ENCODE measurements at regions not wholly inside any gene's neighbourhood (a gene's known extent, or its start where the extent isn't known, plus 50 kb on each side); places are given as distances from the start of the nearest gene placed in this dataset.

DNA sequence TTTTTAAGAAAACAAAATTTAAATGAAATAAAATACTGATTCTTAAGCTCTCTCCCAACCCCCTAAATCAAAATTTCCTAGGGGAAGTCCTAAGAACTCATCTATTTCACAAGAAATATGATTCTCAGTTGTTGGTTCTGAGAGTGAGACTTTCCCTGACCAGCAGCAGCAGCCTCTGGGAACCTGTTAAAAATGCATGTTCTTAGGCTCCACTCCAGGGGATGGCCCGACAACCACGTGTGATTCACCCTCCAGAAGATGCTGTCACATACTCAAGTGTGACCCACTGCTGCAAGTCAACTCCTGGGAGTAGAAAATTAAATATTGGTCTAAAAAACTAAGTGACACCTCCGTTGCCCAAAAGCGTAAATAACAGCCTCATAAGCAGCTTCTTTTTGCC is 343.2 kb upstream of the NR2F2 start:
- no peaks in the 10 kb centered on the region for H3K36me3 Mint-ChIP-seq
- peaks cover 14% of the 10 kb centered on the region for H3K27me3 Mint-ChIP-seq
- H3K9me3 Mint-ChIP-seq, result no peaks in the 10 kb centered on the region
- peaks cover 6% of the 10 kb centered on the region for H3K4me1 Mint-ChIP-seq
- H3K4me3 Mint-ChIP-seq, result no peak overlapping the region
- H3K27ac Mint-ChIP-seq, result no peak overlapping the region

DNA sequence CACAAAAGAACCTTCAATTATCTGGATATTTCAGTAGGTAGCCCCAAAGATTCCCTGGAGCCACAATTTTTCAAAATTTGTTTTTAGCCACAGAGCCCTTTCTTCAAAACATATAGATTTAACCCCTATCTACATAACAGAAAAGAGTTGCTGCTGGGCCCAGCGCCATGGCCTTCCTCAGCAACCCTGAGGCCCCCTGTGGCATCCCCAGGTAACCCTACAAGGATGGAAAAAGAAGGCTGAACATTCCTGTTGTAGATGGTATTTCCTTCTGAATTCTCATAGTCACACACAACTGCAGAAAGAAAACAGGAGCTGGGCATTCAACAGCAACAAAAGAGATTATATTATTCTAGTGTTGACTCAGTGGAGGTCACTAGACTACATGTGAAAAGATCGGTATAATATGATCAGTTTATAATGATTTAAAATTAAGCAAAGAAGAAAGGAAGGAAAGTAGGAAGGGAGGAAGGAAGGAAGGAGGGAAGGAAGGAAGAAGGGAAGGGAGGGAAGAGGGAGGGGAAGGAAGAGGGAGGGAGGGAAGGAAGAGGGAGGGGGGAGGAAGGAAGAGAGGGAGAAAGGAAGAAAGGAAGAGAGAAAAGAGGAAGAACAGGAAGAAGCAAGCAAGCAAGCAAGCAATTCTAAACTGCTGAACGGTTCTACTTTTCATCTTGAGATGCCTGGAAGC is 342.5 kb upstream of the NR2F2 start:
- H3K27ac Mint-ChIP-seq, result no peak overlapping the region
- H3K9me3 Mint-ChIP-seq, result no peaks in the 10 kb centered on the region
- no peak overlapping the region for H3K4me3 Mint-ChIP-seq

DNA sequence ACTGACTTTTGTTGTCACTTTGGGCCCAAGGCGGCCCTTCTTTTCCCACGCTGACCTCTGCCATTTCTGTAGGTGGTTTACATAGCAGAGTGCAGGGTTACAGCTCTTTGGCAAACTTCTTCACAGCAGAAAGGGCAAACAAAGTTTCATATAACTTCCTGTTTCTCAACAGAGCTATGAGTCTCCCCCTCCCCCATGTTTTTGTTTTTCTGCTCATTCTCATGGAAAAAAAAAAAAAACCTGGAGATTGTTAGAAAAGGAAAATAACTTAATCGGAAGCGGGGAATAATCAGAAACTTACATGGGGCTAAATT is 342.0 kb upstream of the NR2F2 start:
- Mint-ChIP-seq H3K4me3 (no peak overlapping the region), H3K27me3 (peaks cover 14% of the 10 kb centered on the region), H3K27ac (no peak overlapping the region)

More for the DNA sequence above, 342.5 kb upstream of the NR2F2 start:
- Mint-ChIP-seq H3K4me1 (peaks cover 6% of the 10 kb centered on the region), H3K36me3 (no peaks in the 10 kb centered on the region), H3K27me3 (peaks cover 14% of the 10 kb centered on the region)

DNA sequence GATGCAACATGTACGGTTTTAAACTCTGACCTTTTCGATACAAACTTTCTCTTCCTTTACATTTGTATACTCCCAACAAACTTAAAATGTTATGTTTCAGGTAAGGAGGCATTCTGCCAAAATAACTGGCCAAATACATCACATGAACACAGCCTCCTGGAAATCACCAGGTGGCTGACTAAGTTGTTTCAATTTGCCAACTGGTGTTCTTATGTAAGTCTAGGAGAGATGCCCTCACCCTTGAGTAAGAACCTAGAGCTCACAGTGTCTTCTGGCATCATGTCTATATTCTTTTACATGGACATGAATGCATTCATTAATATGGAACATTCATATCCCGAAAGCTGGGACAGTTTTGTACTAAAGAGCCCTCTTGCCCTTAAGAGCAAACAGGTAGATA is 341.1 kb upstream of the NR2F2 start:
- H3K4me1 Mint-ChIP-seq, result peaks cover 6% of the 10 kb centered on the region
- H3K27ac Mint-ChIP-seq, result no peak overlapping the region
- no peaks in the 10 kb centered on the region for H3K36me3 Mint-ChIP-seq
- peaks cover 14% of the 10 kb centered on the region for H3K27me3 Mint-ChIP-seq
- no peaks in the 10 kb centered on the region for H3K9me3 Mint-ChIP-seq
- H3K4me3 Mint-ChIP-seq, result no peak overlapping the region

More for the DNA sequence above, 342.0 kb upstream of the NR2F2 start:
- Mint-ChIP-seq H3K4me1 (peaks cover 6% of the 10 kb centered on the region), H3K36me3 (no peaks in the 10 kb centered on the region), H3K9me3 (no peaks in the 10 kb centered on the region)

DNA sequence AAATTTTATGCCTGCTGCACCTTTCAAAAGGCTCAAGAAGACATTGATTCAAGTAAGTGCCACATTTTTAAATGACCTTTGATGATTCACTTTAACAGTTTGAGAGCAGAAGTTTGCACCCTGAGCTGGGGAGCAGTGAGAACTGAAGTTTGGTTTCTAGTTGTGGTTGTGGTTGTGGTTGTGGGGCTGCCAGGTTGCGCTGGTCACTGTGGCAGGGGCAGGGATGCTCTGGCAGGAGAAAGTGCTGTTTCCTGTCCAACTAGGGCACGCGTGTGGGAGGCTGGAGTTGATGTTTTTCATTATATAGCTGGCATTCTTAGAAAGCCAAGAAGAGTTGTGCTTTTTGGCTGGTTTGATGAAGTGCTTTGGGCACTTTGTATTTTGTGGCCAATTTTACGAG is 339.7 kb upstream of the NR2F2 start:
- Mint-ChIP-seq H3K27me3 (peaks cover 19% of the 10 kb centered on the region), H3K9me3 (no peaks in the 10 kb centered on the region), H3K27ac (no peak overlapping the region), H3K4me1 (peaks cover 16% of the 10 kb centered on the region), H3K4me3 (no peak overlapping the region), H3K36me3 (no peaks in the 10 kb centered on the region)

DNA sequence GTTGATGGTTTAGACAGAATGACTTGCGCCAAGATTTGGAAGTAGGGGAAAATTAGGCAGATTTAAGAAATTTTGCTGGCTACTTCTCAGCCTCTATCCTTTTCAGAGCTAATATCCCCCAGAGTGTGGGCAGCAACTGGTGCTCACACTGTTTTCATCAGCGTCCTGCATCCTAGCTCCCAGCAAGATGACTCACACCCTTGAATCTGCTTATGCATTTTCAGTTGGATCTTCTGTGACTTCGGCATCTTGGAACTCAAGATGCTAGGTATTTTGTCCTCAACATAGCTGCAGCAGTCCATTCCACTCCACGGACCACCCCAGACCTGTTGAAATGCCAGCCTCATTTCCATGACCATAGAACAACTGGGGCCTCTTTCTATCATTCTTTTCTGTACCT is 336.1 kb upstream of the NR2F2 start:
- H3K4me1 Mint-ChIP-seq, result peaks cover 27% of the 10 kb centered on the region
- peaks cover 24% of the 10 kb centered on the region for H3K27me3 Mint-ChIP-seq
- H3K27ac Mint-ChIP-seq, result no peak overlapping the region
- peaks cover 2% of the 10 kb centered on the region for H3K36me3 Mint-ChIP-seq
- no peaks in the 10 kb centered on the region for H3K9me3 Mint-ChIP-seq
- no peak overlapping the region for H3K4me3 Mint-ChIP-seq

DNA sequence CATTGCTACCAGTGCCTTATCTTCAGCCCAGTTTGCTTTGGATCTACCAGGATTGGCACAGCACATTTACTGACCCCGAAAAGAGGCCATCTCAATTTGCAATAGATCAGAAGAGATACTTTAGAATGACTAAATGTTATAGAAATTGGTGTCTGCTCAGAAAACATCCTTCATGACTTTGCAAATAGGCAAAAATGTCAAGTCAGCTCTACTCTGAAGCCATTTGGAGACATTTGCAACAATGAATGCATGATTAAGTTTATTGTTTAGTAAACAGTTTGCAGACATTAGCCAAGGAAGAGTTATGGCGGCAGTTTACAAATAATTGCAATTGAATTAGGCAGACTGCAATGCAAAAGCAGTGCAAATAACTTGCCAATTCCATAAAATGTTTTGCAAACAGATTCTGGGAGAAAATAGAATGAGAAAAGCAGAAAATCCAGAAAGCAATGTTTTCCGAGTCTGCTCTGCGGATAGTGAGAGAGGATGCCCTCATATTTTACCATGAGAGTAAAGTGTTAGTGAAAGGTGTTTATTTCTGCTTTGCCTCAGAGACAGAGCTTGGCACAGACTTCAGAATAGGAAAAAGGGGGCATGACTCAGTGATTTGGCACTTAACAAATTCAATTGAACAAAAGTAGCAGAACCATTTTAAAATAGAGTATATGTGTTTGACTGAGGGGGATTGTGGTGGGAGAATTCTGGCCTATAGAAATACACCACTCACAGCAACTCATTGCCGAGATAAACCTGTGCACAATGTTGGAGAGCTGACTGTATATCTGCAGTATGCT is 334.9 kb upstream of the NR2F2 start:
- no peak overlapping the region for H3K27ac Mint-ChIP-seq
- H3K4me3 Mint-ChIP-seq, result no peak overlapping the region

DNA sequence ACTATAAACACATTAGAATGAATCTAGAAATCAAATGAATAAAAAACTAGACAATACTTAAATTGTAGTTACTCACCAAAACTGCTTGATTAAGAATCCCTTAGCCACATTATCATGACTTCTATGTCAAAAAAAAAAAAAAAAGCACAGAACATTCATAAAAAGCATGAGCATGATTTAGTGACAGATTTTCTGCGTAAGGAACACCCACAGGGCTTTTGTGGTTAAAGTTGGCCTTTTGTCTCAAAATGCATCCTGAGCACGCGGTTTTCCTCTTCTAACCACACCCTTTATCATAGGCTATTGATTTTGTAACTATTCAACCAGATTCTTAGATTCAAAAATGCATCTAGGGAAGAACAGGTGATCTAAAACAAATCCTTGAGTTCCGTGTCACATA is 334.0 kb upstream of the NR2F2 start:
- H3K4me1 Mint-ChIP-seq, result peaks cover 27% of the 10 kb centered on the region
- H3K4me3 Mint-ChIP-seq, result peak overlapping the region; percentile 19
- no peaks in the 10 kb centered on the region for H3K9me3 Mint-ChIP-seq

More for the DNA sequence above, 334.9 kb upstream of the NR2F2 start:
- no peaks in the 10 kb centered on the region for H3K9me3 Mint-ChIP-seq
- peaks cover 2% of the 10 kb centered on the region for H3K36me3 Mint-ChIP-seq
- H3K4me1 Mint-ChIP-seq, result peaks cover 27% of the 10 kb centered on the region
- H3K27me3 Mint-ChIP-seq, result peaks cover 25% of the 10 kb centered on the region

DNA sequence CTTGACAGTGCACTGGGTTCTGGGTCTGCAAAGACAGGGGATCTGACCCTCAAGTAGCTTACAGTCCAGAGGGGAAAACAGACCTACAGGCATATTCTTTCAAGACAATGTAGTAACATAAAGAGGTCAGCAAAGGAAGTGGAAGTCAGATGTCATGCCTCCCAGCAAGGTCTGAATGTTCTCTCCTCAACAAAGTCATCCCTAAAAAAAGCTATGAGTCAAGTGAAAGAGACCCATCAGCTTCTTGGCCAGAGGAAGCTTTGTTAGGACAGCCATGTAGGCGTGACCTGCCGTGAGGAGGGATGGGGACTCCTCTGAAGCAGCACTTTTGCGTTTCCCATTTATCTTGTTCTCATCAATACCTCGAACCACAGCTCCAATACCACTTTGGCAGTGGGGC is 331.6 kb upstream of the NR2F2 start:
- Mint-ChIP-seq H3K4me1 (peaks cover 27% of the 10 kb centered on the region), H3K27me3 (peaks cover 30% of the 10 kb centered on the region), H3K27ac (no peak overlapping the region), H3K36me3 (peaks cover 2% of the 10 kb centered on the region), H3K9me3 (no peaks in the 10 kb centered on the region), H3K4me3 (no peak overlapping the region)

More for the DNA sequence above, 334.0 kb upstream of the NR2F2 start:
- peaks cover 24% of the 10 kb centered on the region for H3K27me3 Mint-ChIP-seq
- peaks cover 2% of the 10 kb centered on the region for H3K36me3 Mint-ChIP-seq
- H3K27ac Mint-ChIP-seq, result no peak overlapping the region

DNA sequence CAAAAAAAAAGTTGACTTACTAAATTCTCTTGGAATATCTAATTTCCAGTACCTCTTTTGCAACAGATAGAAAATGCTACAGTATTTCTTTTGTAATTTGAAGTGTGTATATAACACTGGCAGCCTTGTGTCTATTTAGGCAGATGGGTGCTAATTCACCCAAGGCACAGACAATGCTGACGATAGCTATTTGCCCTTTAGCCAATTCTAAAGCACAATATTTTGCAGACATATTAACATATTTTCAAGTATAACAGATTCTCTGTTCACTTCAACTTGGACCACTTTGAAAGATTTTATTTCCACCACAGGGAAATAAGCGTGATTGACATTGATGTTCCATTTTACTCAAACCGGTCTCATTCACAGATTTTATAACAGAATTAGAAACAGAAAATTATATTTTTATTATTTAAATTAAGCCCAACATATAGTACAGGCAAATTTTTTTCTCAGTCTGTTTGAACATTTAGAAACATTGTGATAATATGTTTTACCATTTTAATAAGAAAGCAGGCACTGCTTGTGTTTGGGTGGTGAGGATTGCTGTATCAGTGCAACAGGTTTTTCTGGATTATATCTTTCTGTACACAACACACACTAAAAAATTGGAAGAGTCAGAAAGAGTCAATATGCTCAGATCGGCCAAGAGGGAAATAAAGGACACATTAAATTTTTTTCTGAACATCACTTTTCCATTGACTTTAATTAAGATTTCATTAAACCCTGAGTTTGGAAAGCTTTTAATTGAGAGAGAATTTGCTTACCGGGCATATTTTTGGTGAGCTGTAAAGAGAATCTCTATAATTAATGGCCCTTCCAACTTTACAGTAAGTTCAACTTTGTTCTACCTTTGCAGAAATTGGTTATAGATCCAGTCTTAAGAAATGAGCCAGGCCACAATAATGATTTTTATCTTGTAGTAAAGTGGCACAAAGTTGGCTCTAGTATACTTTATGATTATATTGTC is 327.3 kb upstream of the NR2F2 start:
- no peak overlapping the region for H3K27ac Mint-ChIP-seq
- H3K27me3 Mint-ChIP-seq, result peaks cover 35% of the 10 kb centered on the region
- H3K4me3 Mint-ChIP-seq, result no peak overlapping the region
- no peaks in the 10 kb centered on the region for H3K9me3 Mint-ChIP-seq
- H3K36me3 Mint-ChIP-seq, result peaks cover 5% of the 10 kb centered on the region
- no peaks in the 10 kb centered on the region for H3K4me1 Mint-ChIP-seq

DNA sequence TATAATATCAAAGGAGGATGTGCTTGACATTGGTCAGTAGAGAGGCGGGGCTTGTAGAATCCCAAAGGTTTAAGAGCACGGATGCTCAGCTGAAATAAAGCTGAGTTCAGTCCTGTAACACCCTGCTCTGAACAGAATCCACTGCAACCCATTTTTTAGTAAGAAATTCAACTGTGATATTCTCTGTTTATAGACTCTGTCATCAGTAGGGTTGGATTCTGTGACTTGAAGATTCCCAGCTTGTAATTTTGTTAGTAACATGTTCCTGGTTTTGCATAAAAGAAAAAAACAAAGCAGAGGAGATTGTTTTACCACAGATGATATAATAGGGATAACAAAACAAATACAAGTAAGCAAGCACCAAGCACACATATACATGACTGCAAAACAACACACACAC is 324.6 kb upstream of the NR2F2 start:
- Mint-ChIP-seq H3K4me3 (no peak overlapping the region), H3K27me3 (peaks cover 35% of the 10 kb centered on the region)

DNA sequence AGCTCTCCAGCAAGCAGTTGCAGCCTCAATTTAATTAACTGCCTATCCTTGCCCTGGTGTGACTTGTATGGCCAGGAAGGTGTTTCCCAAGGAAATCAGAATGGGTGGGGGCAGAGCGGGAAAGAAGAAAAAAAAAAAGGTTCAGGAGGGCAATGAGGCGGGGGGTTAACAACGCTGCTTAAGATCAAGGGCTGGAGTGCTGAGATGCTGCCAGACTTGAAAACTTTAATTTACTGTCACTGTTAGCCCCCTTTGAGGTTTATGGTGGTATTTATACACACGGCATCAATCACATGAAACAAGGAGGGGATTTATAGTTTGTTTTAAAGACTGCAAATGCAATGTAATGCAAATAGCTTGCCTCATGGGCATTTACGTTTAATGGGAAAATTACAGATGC is 319.4 kb upstream of the NR2F2 start:
- H3K27me3 Mint-ChIP-seq, result peaks cover 48% of the 10 kb centered on the region
- no peak overlapping the region for H3K4me3 Mint-ChIP-seq
- H3K9me3 Mint-ChIP-seq, result no peaks in the 10 kb centered on the region
- peaks cover 3% of the 10 kb centered on the region for H3K36me3 Mint-ChIP-seq
- no peaks in the 10 kb centered on the region for H3K4me1 Mint-ChIP-seq
- peak overlapping the region; percentile 27 for H3K27ac Mint-ChIP-seq

More for the DNA sequence above, 324.6 kb upstream of the NR2F2 start:
- no peak overlapping the region for H3K27ac Mint-ChIP-seq
- no peaks in the 10 kb centered on the region for H3K9me3 Mint-ChIP-seq
- no peaks in the 10 kb centered on the region for H3K4me1 Mint-ChIP-seq
- peaks cover 3% of the 10 kb centered on the region for H3K36me3 Mint-ChIP-seq

DNA sequence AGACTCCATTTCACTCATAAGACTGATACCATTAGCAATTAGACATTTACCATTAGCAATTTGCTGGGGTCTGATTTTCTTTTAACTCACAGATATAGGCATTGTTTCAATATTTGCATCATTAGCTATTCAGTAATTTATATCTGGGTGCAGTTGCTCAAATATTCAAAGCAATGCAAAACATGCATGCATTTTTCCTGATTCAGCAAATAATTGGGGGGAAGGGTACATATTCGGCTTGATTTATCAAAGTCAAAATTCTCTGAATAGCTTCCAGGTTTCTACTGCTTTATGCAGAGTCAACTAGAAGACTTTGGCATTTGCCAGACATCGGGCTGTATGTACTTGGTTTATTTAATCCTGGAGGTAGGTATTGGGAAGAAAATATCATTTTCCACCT is 315.6 kb upstream of the NR2F2 start:
- no peak overlapping the region for H3K4me3 Mint-ChIP-seq
- no peaks in the 10 kb centered on the region for H3K4me1 Mint-ChIP-seq
- no peak overlapping the region for H3K27ac Mint-ChIP-seq
- no peaks in the 10 kb centered on the region for H3K9me3 Mint-ChIP-seq
- H3K27me3 Mint-ChIP-seq, result peaks cover 33% of the 10 kb centered on the region
- H3K36me3 Mint-ChIP-seq, result no peaks in the 10 kb centered on the region

DNA sequence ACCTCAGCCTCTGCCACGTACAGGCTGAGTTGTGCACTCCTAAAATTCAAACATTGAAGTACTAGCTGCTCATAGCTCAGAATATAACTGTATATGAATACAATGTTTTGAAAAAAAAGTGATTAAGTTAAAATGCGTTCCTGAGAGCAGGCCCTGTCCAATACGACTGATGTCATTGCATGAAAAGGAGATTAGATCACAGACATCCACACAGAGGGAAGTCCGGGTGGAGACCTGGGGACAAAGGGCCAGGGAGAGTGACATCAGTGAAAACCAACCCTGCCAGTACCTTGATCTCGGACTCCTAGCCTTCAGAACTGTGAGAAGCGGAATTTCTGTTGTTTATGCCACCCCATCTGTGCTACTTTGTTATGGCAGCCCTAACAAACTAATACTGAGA is 311.4 kb upstream of the NR2F2 start:
- no peaks in the 10 kb centered on the region for H3K36me3 Mint-ChIP-seq
- H3K9me3 Mint-ChIP-seq, result no peaks in the 10 kb centered on the region
- H3K4me3 Mint-ChIP-seq, result no peak overlapping the region
- H3K27ac Mint-ChIP-seq, result no peak overlapping the region
- H3K27me3 Mint-ChIP-seq, result peaks cover 21% of the 10 kb centered on the region
- H3K4me1 Mint-ChIP-seq, result no peaks in the 10 kb centered on the region

DNA sequence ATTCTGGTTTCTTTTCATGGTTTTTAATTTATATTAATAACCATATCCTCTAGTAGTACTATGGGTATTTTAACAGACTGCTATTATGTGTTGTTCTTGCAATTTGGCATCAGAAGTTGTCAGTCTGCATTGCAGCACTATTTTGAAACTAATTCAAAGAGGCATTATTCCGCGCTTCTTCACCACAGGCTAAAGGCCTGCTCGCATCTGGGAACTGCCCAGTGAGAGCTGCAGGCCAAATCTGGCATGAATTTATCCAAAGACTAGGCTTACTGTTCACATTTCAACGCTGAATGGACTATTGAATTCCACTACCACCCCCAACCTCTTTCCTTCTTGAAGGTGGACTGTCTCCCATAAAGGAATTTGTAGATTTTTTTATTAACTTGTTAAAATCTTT is 310.4 kb upstream of the NR2F2 start:
- H3K4me3 Mint-ChIP-seq, result no peak overlapping the region
- no peaks in the 10 kb centered on the region for H3K4me1 Mint-ChIP-seq
- no peaks in the 10 kb centered on the region for H3K9me3 Mint-ChIP-seq
- H3K36me3 Mint-ChIP-seq, result no peaks in the 10 kb centered on the region
- H3K27me3 Mint-ChIP-seq, result peaks cover 14% of the 10 kb centered on the region
- no peak overlapping the region for H3K27ac Mint-ChIP-seq
